ENCODE measurements at regions not wholly inside any gene's neighbourhood (a gene's known extent, or its start where the extent isn't known, plus 50 kb on each side); places are given as distances from the start of the nearest gene placed in this dataset.

- no peaks in the 10 kb centered on the region for H3K9me3 ChIP-seq (ENCODE audit: control insufficient read depth, low read length)
- H3K27me3 ChIP-seq (ENCODE audit: control insufficient read depth in 1 of 2, insufficient read depth in 2 of 2, low read length in 1 of 2): no peaks in the 10 kb centered on the region
- no peaks in the 10 kb centered on the region for H3K36me3 ChIP-seq (ENCODE audit: control insufficient read depth in 1 of 2, insufficient read depth in 2 of 2, low read length in 1 of 2)
- no peak overlapping the region for H3K27ac ChIP-seq (ENCODE audit: low read depth in 1 of 2, low read length in 2 of 2)
- ATAC-seq (ENCODE audit: low FRiP score) (no peak), DNase-seq (no peak)
- intact Hi-C loops (cut with DNase I): no loop called here
- H3K4me1 ChIP-seq (ENCODE audit: control insufficient read depth in 1 of 2, insufficient read depth in 2 of 2, low read length in 2 of 2): peaks cover 0 to 4% of the 10 kb centered on the region in 2 donors
- H3K4me3 ChIP-seq (ENCODE audit: low read length in 2 of 2): no peak overlapping the region
- 96 to 97% methylated on average over 1 of the region's 1 CpG for WGBS, 2 donors
Measured at GRCh38 chr3:30281526-30281925, 324.9 kb upstream of the TGFBR2 start.

- intact Hi-C loops (cut with DNase I): no loop called here
- 42 to 51% methylated on average over 3 of the region's 3 CpGs for WGBS, 2 donors
- ATAC-seq (ENCODE audit: low FRiP score) (no peak), DNase-seq (no peak)
- no peaks in the 10 kb centered on the region for H3K27me3 ChIP-seq (ENCODE audit: control insufficient read depth in 1 of 2, insufficient read depth in 2 of 2, low read length in 1 of 2)
- H3K27ac ChIP-seq (ENCODE audit: low read depth in 1 of 2, low read length in 2 of 2): no peak overlapping the region
- peaks cover 0 to 7% of the 10 kb centered on the region in 2 donors for H3K4me1 ChIP-seq (ENCODE audit: control insufficient read depth in 1 of 2, insufficient read depth in 2 of 2, low read length in 2 of 2)
- H3K36me3 ChIP-seq (ENCODE audit: control insufficient read depth in 1 of 2, insufficient read depth in 2 of 2, low read length in 1 of 2): no peaks in the 10 kb centered on the region
- no peaks in the 10 kb centered on the region for H3K9me3 ChIP-seq (ENCODE audit: control insufficient read depth, low read length)
- no peak overlapping the region for H3K4me3 ChIP-seq (ENCODE audit: low read length in 2 of 2)
Measured at GRCh38 chr3:30282154-30282696, 324.2 kb upstream of the TGFBR2 start.

- Histone ChIP-seq H3K9me3 (ENCODE audit: control insufficient read depth, low read length) (no peaks in the 10 kb centered on the region), H3K36me3 (ENCODE audit: control insufficient read depth in 1 of 2, insufficient read depth in 2 of 2, low read length in 1 of 2) (no peaks in the 10 kb centered on the region), H3K27me3 (ENCODE audit: control insufficient read depth in 1 of 2, insufficient read depth in 2 of 2, low read length in 1 of 2) (no peaks in the 10 kb centered on the region), H3K4me3 (ENCODE audit: low read length in 2 of 2) (no peak overlapping the region), H3K27ac (ENCODE audit: low read depth in 1 of 2, low read length in 2 of 2) (peak overlapping the region; percentile 43 to 57), H3K4me1 (ENCODE audit: control insufficient read depth in 1 of 2, insufficient read depth in 2 of 2, low read length in 2 of 2) (peaks cover 0 to 7% of the 10 kb centered on the region in 2 donors)
- WGBS, 2 donors: 65 to 66% methylated on average over 5 of the region's 5 CpGs
- peak; percentile 53 for ATAC-seq (ENCODE audit: low FRiP score)
- no peak for DNase-seq
- intact Hi-C loops (cut with DNase I): loop anchor here in 1 of 2 donors (2.0 to 5.0 kb wide), 3 partner anchors 47 to 233 kb away; no protein-coding TSS in a partner anchor
Measured at GRCh38 chr3:30285188-30286006, 321.0 kb upstream of the TGFBR2 start.

- Histone ChIP-seq H3K27me3 (ENCODE audit: control insufficient read depth in 1 of 2, insufficient read depth in 2 of 2, low read length in 1 of 2) (no peaks in the 10 kb centered on the region), H3K4me3 (ENCODE audit: low read length in 2 of 2) (no peak overlapping the region), H3K9me3 (ENCODE audit: control insufficient read depth, low read length) (no peaks in the 10 kb centered on the region), H3K27ac (ENCODE audit: low read depth in 1 of 2, low read length in 2 of 2) (peak overlapping the region; percentile 21 to 30), H3K36me3 (ENCODE audit: control insufficient read depth in 1 of 2, insufficient read depth in 2 of 2, low read length in 1 of 2) (no peaks in the 10 kb centered on the region), H3K4me1 (ENCODE audit: control insufficient read depth in 1 of 2, insufficient read depth in 2 of 2, low read length in 2 of 2) (peaks cover 0 to 7% of the 10 kb centered on the region in 2 donors)
- intact Hi-C loops (cut with DNase I): loop anchor here in 1 of 2 donors (2.0 to 5.0 kb wide), 3 partner anchors 46 to 233 kb away; no protein-coding TSS in a partner anchor
- ATAC-seq (ENCODE audit: low FRiP score) (peak; percentile 86), DNase-seq (peak; percentile 81 to 86)
- 0 to 2% methylated on average over 1 of the region's 1 CpG for WGBS, 2 donors
Measured at GRCh38 chr3:30286007-30286669, 320.3 kb upstream of the TGFBR2 start.

- intact Hi-C loops (cut with DNase I): loop anchor here in 1 of 2 donors (2.0 to 5.0 kb wide), 3 partner anchors 45 to 232 kb away; no protein-coding TSS in a partner anchor
- H3K9me3 ChIP-seq (ENCODE audit: control insufficient read depth, low read length): no peaks in the 10 kb centered on the region
- ATAC-seq (ENCODE audit: low FRiP score): no peak
- H3K4me1 ChIP-seq (ENCODE audit: control insufficient read depth in 1 of 2, insufficient read depth in 2 of 2, low read length in 2 of 2): peaks cover 0 to 5% of the 10 kb centered on the region in 2 donors
- no peak overlapping the region for H3K4me3 ChIP-seq (ENCODE audit: low read length in 2 of 2)
- peak overlapping the region in 1 of 2 donors; percentile 64 for H3K27ac ChIP-seq (ENCODE audit: low read depth in 1 of 2, low read length in 2 of 2)
- no peak for DNase-seq
- no peaks in the 10 kb centered on the region for H3K36me3 ChIP-seq (ENCODE audit: control insufficient read depth in 1 of 2, insufficient read depth in 2 of 2, low read length in 1 of 2)
- H3K27me3 ChIP-seq (ENCODE audit: control insufficient read depth in 1 of 2, insufficient read depth in 2 of 2, low read length in 1 of 2): no peaks in the 10 kb centered on the region
- WGBS, 2 donors: 91 to 95% methylated on average over 2 of the region's 2 CpGs
Measured at GRCh38 chr3:30286811-30287210, 319.6 kb upstream of the TGFBR2 start.

GRCh38 chr3:30288830-30289229 lies 317.6 kb upstream of the TGFBR2 start:
- DNase-seq (no peak), ATAC-seq (ENCODE audit: low FRiP score) (no peak)
- H3K9me3 ChIP-seq (ENCODE audit: control insufficient read depth, low read length): no peaks in the 10 kb centered on the region
- no peaks in the 10 kb centered on the region for H3K27me3 ChIP-seq (ENCODE audit: control insufficient read depth in 1 of 2, insufficient read depth in 2 of 2, low read length in 1 of 2)
- no peaks in the 10 kb centered on the region for H3K36me3 ChIP-seq (ENCODE audit: control insufficient read depth in 1 of 2, insufficient read depth in 2 of 2, low read length in 1 of 2)
- H3K4me1 ChIP-seq (ENCODE audit: control insufficient read depth in 1 of 2, insufficient read depth in 2 of 2, low read length in 2 of 2): peaks cover 0 to 5% of the 10 kb centered on the region in 2 donors
- intact Hi-C loops (cut with DNase I): loop anchor here in 1 of 2 donors (5.0 kb wide), 2 partner anchors 43 to 63 kb away; no protein-coding TSS in a partner anchor
- no peak overlapping the region for H3K27ac ChIP-seq (ENCODE audit: low read depth in 1 of 2, low read length in 2 of 2)
- no peak overlapping the region for H3K4me3 ChIP-seq (ENCODE audit: low read length in 2 of 2)

- 61 to 64% methylated on average over 1 of the region's 1 CpG for WGBS, 2 donors
- H3K4me1 ChIP-seq (ENCODE audit: control insufficient read depth in 1 of 2, insufficient read depth in 2 of 2, low read length in 2 of 2): peaks cover 0 to 6% of the 10 kb centered on the region in 2 donors
- no peaks in the 10 kb centered on the region for H3K27me3 ChIP-seq (ENCODE audit: control insufficient read depth in 1 of 2, insufficient read depth in 2 of 2, low read length in 1 of 2)
- ATAC-seq (ENCODE audit: low FRiP score): no peak
- no peaks in the 10 kb centered on the region for H3K9me3 ChIP-seq (ENCODE audit: control insufficient read depth, low read length)
- H3K36me3 ChIP-seq (ENCODE audit: control insufficient read depth in 1 of 2, insufficient read depth in 2 of 2, low read length in 1 of 2): no peaks in the 10 kb centered on the region
- no peak overlapping the region for H3K27ac ChIP-seq (ENCODE audit: low read depth in 1 of 2, low read length in 2 of 2)
- no peak overlapping the region for H3K4me3 ChIP-seq (ENCODE audit: low read length in 2 of 2)
- intact Hi-C loops (cut with DNase I): loop anchor here in 1 of 2 donors (5.0 kb wide), 2 partner anchors 43 to 63 kb away; no protein-coding TSS in a partner anchor
- no peak for DNase-seq
Measured at GRCh38 chr3:30289324-30289723, 317.1 kb upstream of the TGFBR2 start.

- DNase-seq (no peak), ATAC-seq (ENCODE audit: low FRiP score) (no peak)
- Histone ChIP-seq H3K27me3 (ENCODE audit: control insufficient read depth in 1 of 2, insufficient read depth in 2 of 2, low read length in 1 of 2) (no peaks in the 10 kb centered on the region), H3K4me1 (ENCODE audit: control insufficient read depth in 1 of 2, insufficient read depth in 2 of 2, low read length in 2 of 2) (peaks cover 0 to 9% of the 10 kb centered on the region in 2 donors), H3K9me3 (ENCODE audit: control insufficient read depth, low read length) (no peaks in the 10 kb centered on the region), H3K4me3 (ENCODE audit: low read length in 2 of 2) (no peak overlapping the region), H3K27ac (ENCODE audit: low read depth in 1 of 2, low read length in 2 of 2) (no peak overlapping the region), H3K36me3 (ENCODE audit: control insufficient read depth in 1 of 2, insufficient read depth in 2 of 2, low read length in 1 of 2) (no peaks in the 10 kb centered on the region)
- intact Hi-C loops (cut with DNase I): loop anchor here in 1 of 2 donors (5.0 kb wide), 2 partner anchors 43 to 63 kb away; no protein-coding TSS in a partner anchor
- WGBS, 2 donors: 94 to 95% methylated on average over 1 of the region's 1 CpG
Measured at GRCh38 chr3:30289766-30290165, 316.6 kb upstream of the TGFBR2 start.

Data from aorta (tissue), 5 donors.